ENCODE measurements at regions not wholly inside any gene's neighbourhood (a gene's known extent, or its start where the extent isn't known, plus 50 kb on each side); places are given as distances from the start of the nearest gene placed in this dataset.

GRCh38 chr15:26433060-26433459 is 339.8 kb downstream of the GABRB3 start:
- ChIA-PET CTCF (no interaction called here), POLR2A (no interaction called here)
- H3K36me3 ChIP-seq (ENCODE audit: control insufficient read depth, insufficient read depth, low read length), result no peaks in the 10 kb centered on the region
- intact Hi-C loops (cut with micrococcal nuclease; ENCODE audit: unreplicated experiment), result no loop called here
- no peaks in the 10 kb centered on the region for H3K27me3 Mint-ChIP-seq (ENCODE audit: insufficient read depth, unreplicated experiment)
- H3K4me3 ChIP-seq (ENCODE audit: low read depth, low read length), result no peak overlapping the region
- H3K27me3 ChIP-seq (replicated peaks; ENCODE audit: control insufficient read depth, insufficient read depth, low read length), result no peaks in the 10 kb centered on the region
- no TSS peak for BruUV-seq (replicated peaks)
- peaks cover 3% of the 10 kb centered on the region for H3K9me3 ChIP-seq
- H3K4me1 ChIP-seq, result no peaks in the 10 kb centered on the region
- TF ChIP-seq, protein P1, sequence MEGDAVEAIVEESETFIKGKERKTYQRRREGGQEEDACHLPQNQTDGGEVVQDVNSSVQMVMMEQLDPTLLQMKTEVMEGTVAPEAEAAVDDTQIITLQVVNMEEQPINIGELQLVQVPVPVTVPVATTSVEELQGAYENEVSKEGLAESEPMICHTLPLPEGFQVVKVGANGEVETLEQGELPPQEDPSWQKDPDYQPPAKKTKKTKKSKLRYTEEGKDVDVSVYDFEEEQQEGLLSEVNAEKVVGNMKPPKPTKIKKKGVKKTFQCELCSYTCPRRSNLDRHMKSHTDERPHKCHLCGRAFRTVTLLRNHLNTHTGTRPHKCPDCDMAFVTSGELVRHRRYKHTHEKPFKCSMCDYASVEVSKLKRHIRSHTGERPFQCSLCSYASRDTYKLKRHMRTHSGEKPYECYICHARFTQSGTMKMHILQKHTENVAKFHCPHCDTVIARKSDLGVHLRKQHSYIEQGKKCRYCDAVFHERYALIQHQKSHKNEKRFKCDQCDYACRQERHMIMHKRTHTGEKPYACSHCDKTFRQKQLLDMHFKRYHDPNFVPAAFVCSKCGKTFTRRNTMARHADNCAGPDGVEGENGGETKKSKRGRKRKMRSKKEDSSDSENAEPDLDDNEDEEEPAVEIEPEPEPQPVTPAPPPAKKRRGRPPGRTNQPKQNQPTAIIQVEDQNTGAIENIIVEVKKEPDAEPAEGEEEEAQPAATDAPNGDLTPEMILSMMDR (IDR thresholded peaks at IDR 0.05; ENCODE audit: insufficient read depth in 1 of 2, low read depth in 1 of 2, low read length in 1 of 2, severe bottlenecking in 1 of 2, unreplicated experiment in 1 of 2), result no peak
- no peak overlapping the region for H3K4me3 Mint-ChIP-seq (ENCODE audit: unreplicated experiment)
- H3K9me3 Mint-ChIP-seq (ENCODE audit: unreplicated experiment), result peaks cover 13% of the 10 kb centered on the region
- no peak for DNase-seq
- H3K27ac Mint-ChIP-seq (ENCODE audit: unreplicated experiment), result no peak overlapping the region
- H3K4me1 Mint-ChIP-seq (ENCODE audit: low read depth, unreplicated experiment), result no peaks in the 10 kb centered on the region
- H3K36me3 Mint-ChIP-seq (ENCODE audit: insufficient read depth, unreplicated experiment), result no peaks in the 10 kb centered on the region

DNA sequence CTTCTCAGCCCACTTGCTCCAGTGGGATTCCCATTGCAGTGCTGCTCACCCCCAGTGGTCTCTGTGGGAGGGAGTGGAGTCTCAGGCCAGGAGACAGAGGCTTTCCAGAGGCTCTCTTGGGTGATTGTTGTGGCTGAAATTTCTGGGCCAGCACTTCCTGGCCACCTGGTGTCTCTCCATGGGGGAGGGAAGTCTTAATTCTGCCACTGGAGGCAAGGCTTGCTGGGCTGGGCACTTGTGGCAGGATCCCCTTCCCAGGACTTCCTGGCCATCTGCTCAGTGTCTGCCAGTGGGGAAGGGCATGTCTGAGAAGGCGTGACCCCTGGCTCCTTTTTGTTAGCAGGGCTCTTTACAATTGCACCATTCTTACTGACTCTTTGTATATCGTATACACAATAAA is 351.8 kb downstream of the GABRB3 start:
- Mint-ChIP-seq H3K27me3 (ENCODE audit: insufficient read depth, unreplicated experiment) (no peaks in the 10 kb centered on the region), H3K36me3 (ENCODE audit: insufficient read depth, unreplicated experiment) (no peaks in the 10 kb centered on the region), H3K4me3 (ENCODE audit: unreplicated experiment) (no peak overlapping the region), H3K27ac (ENCODE audit: unreplicated experiment) (no peak overlapping the region), H3K4me1 (ENCODE audit: low read depth, unreplicated experiment) (no peaks in the 10 kb centered on the region), H3K9me3 (ENCODE audit: unreplicated experiment) (peaks cover 11% of the 10 kb centered on the region)
- no TSS peak for BruUV-seq (replicated peaks)
- H3K27me3 ChIP-seq (replicated peaks; ENCODE audit: control insufficient read depth, insufficient read depth, low read length), result no peaks in the 10 kb centered on the region
- no peaks in the 10 kb centered on the region for H3K36me3 ChIP-seq (ENCODE audit: control insufficient read depth, insufficient read depth, low read length)
- ChIA-PET POLR2A (no interaction called here), CTCF (no interaction called here)
- no peak for DNase-seq
- H3K9me3 ChIP-seq, result no peaks in the 10 kb centered on the region
- no peak overlapping the region for H3K4me3 ChIP-seq (ENCODE audit: low read depth, low read length)
- TF ChIP-seq, protein P1 (IDR thresholded peaks at IDR 0.05; ENCODE audit: insufficient read depth in 1 of 2, low read depth in 1 of 2, low read length in 1 of 2, severe bottlenecking in 1 of 2, unreplicated experiment in 1 of 2), result no peak
- no peaks in the 10 kb centered on the region for H3K4me1 ChIP-seq
- intact Hi-C loops (cut with micrococcal nuclease; ENCODE audit: unreplicated experiment), result no loop called here

DNA sequence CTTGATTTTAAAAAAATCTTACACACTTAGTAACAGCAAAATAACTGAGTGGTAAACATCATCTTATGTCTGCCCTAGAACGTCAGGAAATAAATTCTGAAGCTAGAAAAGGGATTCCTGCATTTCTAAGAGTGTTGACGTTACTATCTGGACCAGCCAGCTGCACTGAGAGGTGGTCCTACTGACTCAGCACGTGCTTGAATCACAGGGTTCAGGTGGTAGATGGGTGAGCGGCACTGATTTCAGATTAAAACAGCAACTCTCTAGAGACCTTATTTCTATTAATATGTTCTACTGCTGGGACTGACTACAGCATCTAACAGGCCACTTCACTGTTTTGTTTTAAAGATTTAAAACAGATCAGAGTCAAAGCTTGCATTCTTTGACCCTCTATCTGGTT is 377.2 kb downstream of the GABRB3 start:
- H3K4me3 Mint-ChIP-seq (ENCODE audit: unreplicated experiment), result no peak overlapping the region
- BruUV-seq (replicated peaks), result no TSS peak
- TF ChIP-seq, protein P1 (IDR thresholded peaks at IDR 0.05; ENCODE audit: insufficient read depth in 1 of 2, low read depth in 1 of 2, low read length in 1 of 2, severe bottlenecking in 1 of 2, unreplicated experiment in 1 of 2), result no peak
- intact Hi-C loops (cut with micrococcal nuclease; ENCODE audit: unreplicated experiment), result no loop called here
- H3K27me3 ChIP-seq (replicated peaks; ENCODE audit: control insufficient read depth, insufficient read depth, low read length), result no peaks in the 10 kb centered on the region
- H3K27me3 Mint-ChIP-seq (ENCODE audit: insufficient read depth, unreplicated experiment), result peaks cover 2% of the 10 kb centered on the region
- no peaks in the 10 kb centered on the region for H3K4me1 Mint-ChIP-seq (ENCODE audit: low read depth, unreplicated experiment)
- no peak for DNase-seq
- H3K4me1 ChIP-seq, result no peaks in the 10 kb centered on the region
- H3K27ac Mint-ChIP-seq (ENCODE audit: unreplicated experiment), result no peak overlapping the region
- no peaks in the 10 kb centered on the region for H3K36me3 Mint-ChIP-seq (ENCODE audit: insufficient read depth, unreplicated experiment)
- H3K9me3 ChIP-seq, result no peaks in the 10 kb centered on the region
- H3K9me3 Mint-ChIP-seq (ENCODE audit: unreplicated experiment), result no peaks in the 10 kb centered on the region
- H3K36me3 ChIP-seq (ENCODE audit: control insufficient read depth, insufficient read depth, low read length), result no peaks in the 10 kb centered on the region
- H3K4me3 ChIP-seq (ENCODE audit: low read depth, low read length), result no peak overlapping the region
- ChIA-PET POLR2A (no interaction called here), CTCF (interaction anchor here (0.6 kb wide), 1 partner anchor 12 kb away, joined by 3 read pairs; no protein-coding TSS in a partner anchor)

All from Caco-2 (cell line).